RWPE1 (cell line): ENCODE measurements at regions not wholly inside any gene's neighbourhood (a gene's known extent, or its start where the extent isn't known, plus 50 kb on each side); places are given as distances from the start of the nearest gene placed in this dataset.

Source experiments
- CTCF ChIA-PET: fragments of 350-600 bp; sonication (Branson Sonifier 250); formaldehyde crosslinking; extraction: SDS; loops from one replicate; lab custom pipeline; 2021; lab: Yijun Ruan, JAX
- POLR2A ChIA-PET: fragments of 400-600 bp; formaldehyde crosslinking; extraction: SDS; loops from one replicate; lab custom pipeline; 2020; ENCODE audit warnings: antibody characterized with exemption; ENCODE audit not compliant: low non-redundant PET; lab: Yijun Ruan, JAX
- DNase-seq: peaks from one replicate; pipeline ENCODE4 v3.0.0; 2012; ENCODE audit warnings: low spot score
- H3K27ac ChIP-seq: fragments of 450-650 bp; 2 replicates; pipeline ENCODE4 v1.5.1; 2017
- CTCF ChIP-seq: fragments of 450-650 bp; conservative IDR thresholded peaks from 2 replicates; pipeline ENCODE4 v1.5.1; 2017; ENCODE audit warnings: low read depth, mild to moderate bottlenecking

- DNase-seq = no peak
Measured at GRCh38 chr2:2690985-2691384, 359.9 kb upstream of the MYT1L start.

DNA sequence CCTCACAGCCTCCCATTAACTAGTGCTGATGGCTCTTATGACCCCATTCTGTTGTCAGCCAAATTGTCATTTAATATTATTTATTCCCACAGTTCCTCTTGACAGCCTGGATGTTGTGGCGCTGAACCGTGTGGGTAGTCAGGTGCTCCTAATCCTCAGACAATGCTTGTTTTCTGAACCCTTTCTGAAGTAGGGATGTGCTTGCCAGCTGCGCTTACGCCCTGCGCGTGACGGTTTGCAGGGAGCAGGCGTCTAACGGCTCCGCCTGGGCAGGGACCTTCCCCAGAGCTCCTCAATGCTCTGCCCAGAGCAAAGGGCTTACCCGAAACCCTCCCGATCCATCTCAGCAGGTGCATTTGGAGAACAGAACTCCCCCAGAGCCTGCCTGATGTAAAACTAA is 358.2 kb upstream of the MYT1L start:
- no peak for DNase-seq
- POLR2A ChIA-PET = no interaction called here

More at GRCh38 chr2:2690985-2691384, 359.9 kb upstream of the MYT1L start:
- ChIA-PET CTCF (no interaction called here), POLR2A (no interaction called here)
- no peak overlapping the region for H3K27ac ChIP-seq
- TF ChIP-seq CTCF = no peak

DNA sequence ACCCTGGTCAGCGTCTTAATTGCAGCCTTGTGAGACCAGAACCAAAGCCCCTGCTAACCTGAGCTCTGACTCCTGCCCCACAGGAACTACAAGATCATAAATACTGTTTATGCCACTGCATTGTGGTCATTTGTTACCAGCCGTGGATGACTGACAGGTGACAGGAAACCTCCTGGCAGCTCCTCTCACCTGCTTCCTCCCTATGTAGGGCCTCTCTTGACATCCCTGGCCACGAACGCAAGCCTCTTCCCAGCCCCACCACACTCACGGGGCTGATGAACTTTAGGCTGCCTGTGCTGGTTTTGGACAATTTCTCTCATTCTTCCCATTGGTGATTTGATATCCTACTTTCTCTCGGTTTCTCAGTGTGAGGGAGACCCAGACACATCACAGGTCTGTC is 357.2 kb upstream of the MYT1L start:
- no peak overlapping the region for H3K27ac ChIP-seq
- TF ChIP-seq CTCF = no peak
- POLR2A ChIA-PET = no interaction called here
- CTCF ChIA-PET = interaction anchor here (0.7 kb wide), 1 partner anchor 10 kb away, joined by 3 read pairs; no protein-coding TSS in a partner anchor
- no peak for DNase-seq

More for the DNA sequence above, 358.2 kb upstream of the MYT1L start:
- H3K27ac ChIP-seq = no peak overlapping the region
- CTCF ChIA-PET = no interaction called here
- no peak for TF ChIP-seq CTCF

DNA sequence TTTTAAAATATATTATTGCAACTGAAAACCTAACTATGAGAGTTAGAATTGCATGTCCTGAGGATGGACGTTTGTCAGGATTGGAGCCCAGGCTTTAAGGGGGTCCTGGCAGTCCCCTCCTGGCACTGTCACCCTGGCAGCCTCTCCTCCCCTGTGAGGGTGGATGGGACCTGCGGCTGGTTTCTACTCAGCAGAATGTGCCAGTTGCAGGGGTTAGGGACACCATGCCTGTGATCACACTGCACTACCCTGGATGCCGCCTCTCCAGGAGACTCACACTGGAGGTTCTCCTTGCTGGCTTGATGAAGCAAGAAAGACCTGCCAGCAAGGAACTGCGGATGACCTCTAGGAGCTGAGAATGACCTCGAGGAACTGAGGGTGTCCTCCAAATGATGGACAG is 356.7 kb upstream of the MYT1L start:
- no peak for TF ChIP-seq CTCF
- ChIA-PET POLR2A (no interaction called here), CTCF (interaction anchor here (0.6 to 0.7 kb wide), 3 partner anchors 11 to 232 kb away, joined by 3 to 4 read pairs (median 3); no protein-coding TSS in a partner anchor)
- no peak for DNase-seq
- H3K27ac ChIP-seq = no peak overlapping the region

DNA sequence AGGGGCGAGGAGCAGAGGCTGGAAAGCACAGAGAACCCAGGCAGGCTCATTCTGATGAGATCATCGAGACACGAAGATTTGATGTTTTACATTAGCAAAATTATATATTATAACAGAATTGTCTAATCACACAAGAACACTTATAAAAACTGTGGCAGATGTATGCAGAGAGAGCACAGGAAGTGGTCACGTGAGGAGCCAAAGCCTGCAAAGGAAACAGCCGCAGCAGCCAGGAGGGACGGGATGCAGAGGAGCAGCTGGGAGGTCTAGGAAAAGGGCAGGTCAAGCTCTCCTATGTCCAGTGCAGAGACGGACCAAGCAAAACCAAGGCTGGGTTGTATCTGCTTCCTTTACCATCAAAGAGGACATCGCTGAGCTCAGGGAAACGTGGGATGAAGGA is 355.1 kb upstream of the MYT1L start:
- DNase-seq = no peak
- CTCF ChIA-PET = no interaction called here
- no peak for TF ChIP-seq CTCF
- POLR2A ChIA-PET = no interaction called here
- H3K27ac ChIP-seq = no peak overlapping the region

DNA sequence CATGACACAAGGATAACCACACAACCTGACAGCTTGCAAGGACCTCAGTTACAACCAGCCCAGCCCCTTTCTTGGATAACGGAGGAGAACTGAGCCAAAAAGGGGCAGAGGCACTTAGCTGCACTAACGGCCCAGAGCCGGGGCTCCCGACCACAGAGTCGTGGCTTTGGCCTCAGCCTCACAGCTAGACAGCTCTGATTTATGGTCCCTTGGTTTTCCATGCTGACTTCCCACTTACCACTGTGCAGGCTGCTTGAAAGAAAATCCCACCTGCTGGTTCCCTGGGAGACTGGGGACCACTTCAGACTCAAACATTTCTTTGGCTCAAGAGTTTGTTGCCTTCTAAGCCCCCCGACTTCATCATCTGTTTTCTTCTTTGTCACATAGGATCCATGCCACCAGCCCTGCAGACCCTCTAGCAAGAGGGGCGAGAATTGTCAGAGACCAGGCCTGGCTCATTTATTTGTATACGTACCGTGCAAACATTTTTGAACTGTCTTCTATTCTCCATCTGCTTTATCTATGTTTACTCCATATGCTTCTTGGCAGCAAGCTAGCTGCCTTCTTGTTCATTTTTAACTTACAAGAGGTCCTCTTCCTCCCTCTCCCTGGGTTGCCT is 352.6 kb upstream of the MYT1L start:
- ChIA-PET CTCF (no interaction called here), POLR2A (no interaction called here)
- DNase-seq = no peak
- no peak for TF ChIP-seq CTCF
- no peak overlapping the region for H3K27ac ChIP-seq
